ENCODE measurements at regions not wholly inside any gene's neighbourhood (a gene's known extent, or its start where the extent isn't known, plus 50 kb on each side); places are given as distances from the start of the nearest gene placed in this dataset.
"Not testable (repeated sequence)": the region's sequence is repeated elsewhere in the genome, so short reads cannot be mapped to it uniquely, and the experiment has no call there.

DNA sequence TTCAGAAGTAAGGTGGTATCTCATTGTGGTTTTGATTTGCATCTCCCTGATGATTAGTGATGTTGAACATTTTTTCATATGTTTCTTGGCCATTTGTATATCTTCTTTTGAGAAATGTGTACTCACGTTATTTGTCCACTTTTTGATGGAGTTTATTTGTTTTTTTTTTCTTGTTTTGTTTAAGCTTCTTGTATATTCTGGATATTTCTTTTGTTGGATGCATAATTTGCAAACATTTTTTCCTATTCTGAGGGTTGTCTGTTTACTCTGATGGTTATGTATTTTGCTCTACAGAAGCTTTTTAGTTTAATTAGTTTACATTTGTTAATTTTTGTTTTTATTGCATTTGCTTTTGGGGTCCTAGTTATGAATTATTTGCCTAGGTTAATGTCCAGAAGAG is 927.4 kb upstream of the LRFN5 start:
- no peak for DNase-seq

DNA sequence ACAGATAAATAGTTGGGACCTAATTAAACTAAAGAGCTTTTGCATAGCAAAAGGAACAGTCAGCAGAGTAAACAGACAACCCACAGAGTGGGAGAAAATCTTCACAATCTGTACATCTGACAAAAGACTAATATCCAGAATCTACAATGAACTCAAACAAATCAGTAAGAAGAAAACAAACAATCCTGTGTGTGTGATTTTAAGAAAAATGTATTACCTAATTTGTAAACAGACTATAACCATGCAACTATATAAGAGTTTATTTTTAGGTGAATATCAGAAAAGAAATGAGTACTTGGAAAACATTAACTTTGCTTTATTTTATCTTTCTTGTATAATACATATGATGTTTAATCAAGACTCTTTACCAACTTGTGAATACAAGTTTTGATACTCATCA is 929.5 kb upstream of the LRFN5 start:
- DNase-seq = not testable (repeated sequence)

DNA sequence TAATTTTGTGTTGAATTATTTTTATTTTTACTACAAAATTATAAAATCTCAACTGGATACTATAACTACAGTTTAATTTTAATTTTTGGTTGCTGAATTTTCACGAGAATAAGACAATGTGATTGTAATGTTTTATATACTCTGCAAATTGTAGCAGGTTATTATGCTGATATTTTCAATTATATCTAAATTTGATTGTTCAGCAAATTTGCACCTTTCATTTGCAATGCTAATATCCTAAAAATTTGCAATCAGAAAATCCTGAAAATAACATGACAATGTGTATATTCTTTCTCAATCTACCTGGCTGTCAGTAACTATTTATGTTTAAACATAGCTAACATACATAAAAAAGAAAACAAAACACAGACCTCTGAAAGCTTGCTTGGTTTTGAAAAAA is 932.2 kb upstream of the LRFN5 start:
- DNase-seq = no peak

DNA sequence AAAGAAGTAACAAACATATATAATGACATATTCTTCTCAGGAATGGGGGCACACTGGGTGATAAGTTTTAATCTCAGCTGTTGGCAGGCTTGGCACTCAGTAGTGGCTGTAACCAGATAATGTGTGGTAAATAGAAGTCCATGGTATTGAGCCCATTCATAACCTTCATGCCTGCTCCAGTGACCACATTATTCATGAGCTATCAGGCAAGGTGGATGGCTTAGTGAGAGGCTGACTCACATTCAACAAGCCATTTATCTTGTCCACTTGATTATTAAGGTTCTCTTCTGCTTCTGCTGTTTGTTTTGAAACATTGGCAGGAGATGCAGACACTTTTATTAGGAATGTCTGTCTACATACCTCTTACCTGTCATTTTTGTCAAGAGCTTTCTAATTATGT is 950.4 kb upstream of the LRFN5 start:
- no peak for DNase-seq

DNA sequence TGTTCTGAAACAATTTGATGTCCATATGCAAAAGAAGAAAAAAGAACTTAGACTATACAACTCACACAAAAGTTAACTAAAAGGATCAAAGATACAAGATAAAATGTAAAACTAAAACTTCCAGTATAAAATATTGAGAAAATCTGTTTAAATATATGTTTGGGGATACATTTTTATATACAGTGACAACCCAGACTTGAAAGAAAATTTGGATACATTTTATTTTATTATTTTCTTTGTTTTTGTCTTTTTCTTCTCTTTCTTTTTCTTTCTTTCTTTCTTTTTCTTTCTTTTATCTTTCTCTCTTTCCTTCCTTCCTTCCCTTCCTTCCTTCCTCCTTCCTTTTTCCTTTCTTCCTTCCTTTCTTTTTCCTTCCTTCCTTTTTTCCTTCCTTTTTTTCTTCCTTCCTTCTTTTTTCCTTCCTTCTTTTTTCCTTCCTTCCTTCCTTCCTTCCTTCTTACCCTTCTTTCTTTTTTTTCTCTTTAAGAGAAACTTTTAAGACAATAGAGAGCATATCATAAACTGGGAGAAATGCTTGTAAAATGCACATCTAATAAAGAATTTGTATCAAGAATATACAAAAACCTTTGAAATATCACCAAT is 954.5 kb upstream of the LRFN5 start:
- no peak for DNase-seq

DNA sequence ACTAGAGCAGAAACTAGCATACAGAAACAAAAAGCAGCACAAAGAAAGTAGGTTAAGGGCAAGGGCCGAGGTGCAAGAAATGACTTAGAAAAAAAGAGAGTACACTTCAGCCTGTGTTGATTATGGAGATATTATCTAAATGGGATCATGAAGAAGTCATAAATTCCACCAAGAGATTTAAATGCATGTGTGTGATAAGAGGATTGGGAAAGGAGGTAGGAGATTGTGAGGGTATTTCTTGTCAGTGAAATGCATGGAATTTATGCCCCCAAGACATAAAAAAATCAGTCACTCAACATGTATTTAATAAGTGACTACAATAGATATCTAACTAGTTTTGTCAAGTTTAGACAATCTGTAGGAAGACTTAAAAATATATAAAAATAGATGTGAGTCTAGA is 976.2 kb upstream of the LRFN5 start:
- no peak for DNase-seq

DNA sequence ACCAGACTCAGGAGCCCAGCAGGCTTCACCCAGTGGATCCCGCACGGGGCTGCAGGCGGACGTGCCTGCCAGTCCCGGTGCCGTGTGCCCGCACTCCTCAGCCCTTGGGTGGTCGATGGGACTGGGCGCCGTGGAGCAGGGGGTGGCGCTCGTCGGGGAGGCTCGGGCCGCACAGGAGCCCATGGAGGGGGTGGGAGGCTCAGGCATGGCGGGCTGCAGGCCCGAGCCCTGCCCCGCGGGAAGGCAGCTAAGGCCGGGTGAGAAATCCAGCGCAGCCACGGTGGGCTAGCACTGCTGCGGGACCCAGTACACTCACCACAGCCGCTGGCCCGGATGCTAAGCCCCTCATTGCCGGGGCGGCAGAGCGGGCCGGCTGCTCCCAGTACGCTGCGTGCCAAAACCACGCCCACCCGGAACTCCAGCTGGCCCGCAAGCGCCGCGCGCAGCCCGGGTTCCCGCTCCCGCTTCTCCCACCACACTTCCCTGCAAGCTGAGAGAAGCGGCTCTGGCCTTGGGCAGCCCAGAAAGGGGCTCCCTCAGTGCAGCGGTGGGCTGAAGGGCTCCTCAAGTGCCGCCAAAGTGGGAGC is 977.0 kb upstream of the LRFN5 start:
- DNase-seq = not testable (repeated sequence)

DNA sequence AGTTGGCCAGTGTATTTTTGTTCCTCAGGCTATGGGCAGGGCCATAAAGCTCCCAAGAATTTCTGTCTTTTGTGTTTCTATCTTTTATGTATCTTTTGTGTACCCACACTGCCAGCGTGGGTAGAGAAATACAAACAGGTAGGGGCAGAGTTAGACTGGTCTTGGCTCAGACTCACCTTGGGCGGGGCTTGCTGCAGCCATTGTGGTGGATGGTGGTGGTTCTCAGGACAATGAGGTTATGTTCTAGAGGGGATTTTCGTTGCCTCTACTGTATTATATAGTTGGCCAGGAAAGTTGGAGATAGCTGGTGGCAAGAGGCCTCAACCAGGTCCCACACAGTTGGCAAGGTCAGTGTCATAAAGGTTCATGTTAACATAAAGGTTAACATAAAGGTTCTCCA is 977.5 kb upstream of the LRFN5 start:
- DNase-seq = no peak

DNA sequence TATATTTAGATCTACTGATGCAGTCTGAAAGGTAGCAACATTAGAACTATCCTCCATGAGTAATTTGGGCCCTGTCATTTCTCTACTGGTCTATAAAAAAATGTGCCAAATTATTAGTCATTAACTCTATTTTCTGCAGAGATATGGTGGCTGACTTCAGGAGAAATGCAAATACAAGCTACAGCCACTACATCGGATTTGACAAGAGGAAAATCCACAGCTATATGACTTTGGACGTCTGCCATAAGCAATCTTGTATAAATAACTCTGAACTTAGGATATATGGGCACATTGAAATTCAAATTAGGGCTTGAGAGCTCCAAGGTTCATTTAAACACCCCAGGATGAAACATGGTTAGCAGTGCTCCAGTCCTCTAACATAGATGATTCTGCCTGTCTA is 983.0 kb upstream of the LRFN5 start:
- peak; percentile 18 for DNase-seq

DNA sequence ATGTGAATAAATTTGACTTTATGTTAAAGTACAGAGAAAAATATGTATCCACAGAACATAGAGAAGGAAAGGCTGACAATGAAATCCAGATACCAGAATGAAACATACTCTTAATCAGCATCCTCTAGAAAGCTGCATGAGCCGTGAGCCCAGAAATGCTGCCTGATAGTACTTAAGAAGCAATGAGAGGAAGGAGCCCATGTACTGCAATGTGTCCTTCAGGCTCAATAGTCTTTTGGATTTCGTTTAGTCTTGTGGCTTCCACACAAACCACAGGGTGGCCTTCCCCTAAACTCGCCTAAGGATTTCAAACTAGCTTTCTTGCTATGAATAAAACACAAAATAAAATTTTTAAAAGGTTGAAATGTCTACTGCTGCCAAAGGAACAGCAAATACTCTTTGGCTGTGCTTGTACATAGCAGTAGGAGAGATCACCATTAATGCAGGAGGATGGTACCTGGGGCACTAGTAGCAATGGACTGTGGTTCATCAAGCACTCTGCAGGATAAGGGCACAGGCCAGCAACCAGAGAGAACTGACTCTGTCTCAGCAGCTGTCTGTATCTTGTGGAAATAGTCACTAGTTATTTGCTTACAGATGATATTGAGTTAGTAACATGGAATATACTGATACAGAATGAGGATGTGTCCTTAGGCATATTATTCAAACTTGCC is 988.3 kb upstream of the LRFN5 start:
- no peak for DNase-seq

DNA sequence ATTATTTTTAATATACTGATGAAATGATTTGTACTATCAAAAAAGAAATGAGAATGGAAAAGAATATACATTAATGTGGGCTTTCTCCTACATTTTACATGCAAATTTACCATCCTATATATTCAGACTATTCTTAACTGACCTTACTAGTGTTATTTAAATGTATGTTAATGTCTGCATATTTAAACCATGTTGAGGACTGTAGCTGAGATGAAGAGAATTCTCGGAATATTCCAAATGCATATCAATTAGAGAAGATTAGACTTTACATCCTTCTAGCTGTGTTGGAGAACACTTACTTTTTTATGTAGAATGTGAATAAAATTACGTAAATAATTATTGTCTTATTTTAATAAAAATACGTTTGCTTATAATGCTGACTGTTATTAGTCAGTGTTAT is 990.1 kb upstream of the LRFN5 start:
- DNase-seq = no peak

DNA sequence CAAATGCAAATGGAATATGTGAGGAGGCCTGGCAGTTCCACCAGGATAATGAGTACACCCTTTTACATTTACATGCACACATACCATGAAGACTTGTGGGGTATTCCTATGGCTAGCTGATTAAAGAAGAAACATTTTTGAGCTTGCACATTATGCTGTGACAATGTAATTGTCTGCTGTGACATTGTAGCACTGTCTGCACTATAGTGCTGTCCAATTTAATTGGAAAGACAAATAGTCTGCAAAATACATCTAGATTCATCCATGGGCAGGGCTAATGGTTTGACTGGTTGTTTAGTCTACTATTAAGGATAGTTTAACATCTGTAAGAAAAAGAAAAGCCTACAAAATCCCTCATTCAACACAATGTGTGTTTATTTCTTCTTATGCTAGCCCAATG is 1005.6 kb upstream of the LRFN5 start:
- DNase-seq = no peak

DNA sequence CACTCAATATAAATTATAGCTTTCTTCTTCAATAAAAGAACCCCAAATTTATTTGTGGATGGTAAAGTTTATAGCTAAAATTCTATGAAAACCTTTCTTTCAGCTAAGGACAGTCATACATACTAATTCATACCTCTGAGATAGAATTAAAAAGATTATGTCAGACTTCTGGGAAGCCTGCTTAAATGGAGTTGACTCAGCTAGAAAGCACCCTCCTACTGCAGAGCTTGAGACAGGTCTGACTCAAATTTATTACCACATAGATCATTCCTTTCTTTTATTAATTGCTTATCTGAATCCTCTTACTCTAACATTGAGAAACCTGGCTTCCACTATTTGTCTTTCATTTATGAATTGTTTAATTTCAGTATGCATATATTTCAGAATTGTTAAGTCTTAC is 1007.0 kb upstream of the LRFN5 start:
- no peak for DNase-seq

DNA sequence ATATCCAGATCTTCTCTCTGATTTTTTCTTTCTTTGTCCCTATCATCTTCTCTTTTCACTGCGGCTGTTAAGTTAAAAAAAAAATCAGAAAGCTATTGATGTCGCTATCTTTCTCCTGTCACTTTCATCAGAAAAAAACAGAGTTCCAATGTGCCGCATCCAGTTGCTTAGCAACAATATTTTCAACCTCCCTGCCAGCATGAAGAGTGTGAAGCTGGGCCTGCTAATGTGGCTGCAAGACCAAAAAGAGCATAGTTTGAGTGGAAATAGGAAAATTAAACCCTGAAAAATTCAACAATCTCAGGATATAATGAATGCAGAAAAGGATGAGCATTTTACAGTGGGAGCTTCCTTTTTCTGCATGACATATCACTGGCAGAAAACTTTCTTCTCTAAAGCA is 1025.4 kb upstream of the LRFN5 start:
- no peak for DNase-seq

DNA sequence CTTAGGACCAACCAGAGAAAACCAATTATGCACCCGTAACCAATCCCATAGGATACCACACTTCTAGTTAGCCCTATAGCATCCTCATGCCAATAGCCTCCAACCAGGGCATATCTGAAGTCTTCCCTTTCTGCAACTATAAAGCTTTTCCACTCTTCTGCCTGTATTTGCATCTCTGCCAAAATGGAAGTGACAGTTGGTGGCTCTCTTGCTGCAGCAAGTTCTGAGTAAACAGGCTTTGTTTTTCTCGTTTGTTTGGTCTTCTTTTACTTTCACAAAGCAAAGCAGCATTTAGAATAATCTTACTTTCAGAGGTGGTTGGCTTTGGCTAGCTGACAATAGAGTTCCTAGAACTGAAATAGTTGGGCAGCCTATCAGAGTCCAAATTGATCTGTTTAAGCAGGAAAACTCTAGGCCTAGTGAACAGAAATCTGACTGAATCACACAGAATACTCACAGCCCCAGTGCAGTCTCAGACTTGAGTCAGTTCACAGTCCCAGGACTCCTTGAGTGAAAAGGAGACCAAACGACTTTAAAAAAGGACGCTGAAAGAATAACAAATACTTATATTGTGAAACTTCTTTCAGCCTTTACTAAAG is 1029.7 kb upstream of the LRFN5 start:
- no peak for DNase-seq

DNA sequence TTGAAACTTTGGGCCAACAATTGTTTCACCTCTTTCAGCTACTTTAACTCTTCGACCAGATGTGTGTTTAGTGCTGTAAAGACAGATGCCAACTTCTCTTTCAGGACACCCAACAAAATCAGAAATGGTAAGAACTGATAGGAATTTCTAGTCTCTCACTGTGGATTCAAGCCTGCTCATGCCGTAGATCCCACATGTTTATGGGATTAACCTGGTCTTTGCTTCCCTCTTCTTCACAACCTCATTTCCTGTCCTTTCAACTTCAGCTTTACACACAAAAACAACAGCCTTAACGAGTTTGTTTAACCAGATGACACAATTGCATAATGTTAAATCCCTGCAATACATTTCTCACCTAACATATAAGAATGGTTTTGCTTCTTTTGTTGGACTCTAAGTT is 1031.9 kb upstream of the LRFN5 start:
- DNase-seq = no peak

DNA sequence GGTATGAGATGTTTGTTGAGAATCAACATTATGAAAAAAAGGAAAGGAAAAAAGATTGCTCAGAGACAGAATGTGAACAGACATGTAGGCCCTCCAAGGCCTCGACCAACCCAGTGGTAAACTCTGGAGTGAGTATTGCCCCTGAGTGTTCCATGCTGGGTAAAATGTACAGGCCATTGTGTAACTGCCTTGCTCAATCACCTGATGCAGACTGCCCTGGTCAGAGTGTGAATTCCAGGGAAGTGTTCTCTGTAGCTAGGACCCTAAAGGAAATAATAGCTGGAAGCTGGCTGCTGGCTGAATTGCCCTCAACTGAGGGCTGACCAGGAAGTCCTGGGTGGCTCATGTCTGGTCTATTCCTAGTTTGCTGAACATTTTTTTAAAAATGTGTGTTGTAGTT is 1081.4 kb upstream of the LRFN5 start:
- no peak for DNase-seq

DNA sequence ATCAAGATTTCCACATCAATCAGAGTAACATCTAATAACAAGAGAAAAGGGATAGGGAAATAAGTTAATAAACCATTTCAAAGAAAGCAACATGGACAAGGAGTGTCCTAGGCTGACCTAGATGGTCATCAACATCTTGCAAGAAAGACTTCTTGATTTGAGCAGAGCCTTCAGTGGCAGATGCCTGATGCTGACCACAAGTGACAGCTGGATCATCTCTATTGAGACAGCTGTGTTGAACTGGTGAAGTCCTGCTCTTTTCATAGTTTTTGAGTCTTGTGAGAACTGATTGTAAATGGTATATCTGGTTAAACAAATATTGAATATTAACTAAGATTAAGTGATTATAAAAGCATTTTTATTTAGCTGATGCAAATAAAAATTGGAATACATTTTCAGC is 1083.6 kb upstream of the LRFN5 start:
- DNase-seq = no peak

DNA sequence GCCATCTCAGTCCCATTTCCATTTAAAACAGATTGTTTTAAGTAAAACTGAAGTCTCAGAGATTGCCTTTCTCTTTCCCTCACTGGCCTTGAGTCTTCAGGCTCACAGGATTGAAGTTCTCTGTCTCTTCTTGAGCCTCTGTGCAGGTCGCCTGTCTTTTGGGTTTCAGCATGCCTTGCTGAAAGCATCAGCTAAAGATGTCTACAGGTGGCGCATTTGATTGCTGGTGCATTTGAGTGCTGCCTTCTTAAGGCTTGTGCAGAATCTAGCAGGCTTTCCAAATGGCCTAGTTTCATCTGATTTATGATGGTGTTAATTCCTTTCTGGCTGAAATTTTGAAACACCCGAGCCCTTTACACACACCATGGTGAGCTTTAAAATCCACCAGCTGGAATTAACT is 1062.2 kb upstream of the FBXO33 start:
- DNase-seq = no peak

DNA sequence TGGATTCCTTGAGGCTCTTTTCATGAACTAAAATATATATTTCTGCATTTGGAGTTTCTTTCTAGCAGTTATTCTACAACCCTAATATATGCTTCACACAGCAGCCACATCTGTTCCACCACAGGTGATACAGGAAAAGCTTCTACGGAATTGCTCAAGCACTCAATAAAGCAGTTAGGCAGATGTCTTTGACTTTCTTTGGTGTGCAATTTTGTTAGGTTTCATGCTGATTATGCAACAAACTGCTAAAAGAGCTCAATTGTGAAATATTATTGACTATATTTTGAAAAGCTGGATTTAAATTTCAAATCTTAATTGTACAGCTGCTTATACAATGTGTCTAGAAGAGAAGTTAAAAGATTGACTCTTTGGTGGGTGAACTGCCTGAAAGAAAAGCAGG is 1055.6 kb upstream of the FBXO33 start:
- DNase-seq = no peak

DNA sequence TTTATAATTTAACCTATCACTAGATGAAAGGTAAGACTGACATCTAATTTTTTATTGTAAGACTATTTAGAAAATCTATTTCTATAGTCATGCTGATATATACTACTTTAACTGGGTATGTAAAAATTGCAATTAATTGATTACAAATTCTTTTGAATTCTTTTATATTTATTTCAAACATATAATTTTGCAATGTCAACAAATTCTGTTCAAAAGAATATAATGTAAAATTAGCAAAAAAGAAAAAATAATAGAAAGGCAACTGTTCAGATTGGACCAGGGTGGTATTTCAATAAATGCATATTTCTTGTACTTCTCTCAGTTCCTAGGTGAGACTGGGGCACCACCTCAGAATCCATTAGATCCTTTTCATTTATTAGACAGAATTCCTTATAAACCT is 1053.5 kb upstream of the FBXO33 start:
- no peak for DNase-seq

DNA sequence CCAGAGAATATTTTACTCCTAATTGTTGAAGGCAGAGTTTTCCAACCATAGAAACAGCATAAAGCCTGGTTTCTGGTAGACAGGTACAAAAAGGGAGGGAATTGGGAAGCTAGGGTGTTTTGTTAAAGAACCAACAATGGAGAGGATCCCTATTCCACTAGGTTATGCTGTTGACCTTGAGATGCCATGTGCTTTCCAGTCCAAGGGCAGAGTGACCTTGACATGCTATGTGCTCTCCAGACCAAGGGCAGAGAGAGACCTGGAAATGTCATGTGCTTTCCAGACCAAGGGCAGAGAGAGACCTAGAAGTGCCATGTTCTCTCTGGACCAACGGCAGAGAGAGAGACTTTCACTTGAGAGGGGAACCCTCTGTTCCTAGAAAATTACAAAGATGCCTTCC is 1043.8 kb upstream of the FBXO33 start:
- no peak for DNase-seq

DNA sequence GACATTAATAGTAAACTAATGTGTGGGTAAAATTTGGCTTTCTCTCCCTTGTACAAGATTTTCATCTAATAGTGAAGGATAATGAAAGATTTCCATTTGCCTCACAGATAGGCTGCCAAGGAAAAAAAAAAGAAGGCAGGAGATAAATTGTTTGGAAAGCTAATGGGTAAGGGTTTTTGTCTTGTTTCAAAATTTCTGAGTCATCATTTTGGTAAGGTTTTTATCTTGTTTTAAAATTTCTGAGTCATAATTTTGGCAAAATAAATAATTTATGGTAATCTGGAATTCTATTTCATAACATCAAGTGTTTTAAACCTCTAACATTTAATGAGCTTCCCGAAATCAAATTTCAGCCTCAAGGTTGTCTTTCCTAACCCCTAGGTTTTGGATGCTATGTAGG is 1035.7 kb upstream of the FBXO33 start:
- no peak for DNase-seq

DNA sequence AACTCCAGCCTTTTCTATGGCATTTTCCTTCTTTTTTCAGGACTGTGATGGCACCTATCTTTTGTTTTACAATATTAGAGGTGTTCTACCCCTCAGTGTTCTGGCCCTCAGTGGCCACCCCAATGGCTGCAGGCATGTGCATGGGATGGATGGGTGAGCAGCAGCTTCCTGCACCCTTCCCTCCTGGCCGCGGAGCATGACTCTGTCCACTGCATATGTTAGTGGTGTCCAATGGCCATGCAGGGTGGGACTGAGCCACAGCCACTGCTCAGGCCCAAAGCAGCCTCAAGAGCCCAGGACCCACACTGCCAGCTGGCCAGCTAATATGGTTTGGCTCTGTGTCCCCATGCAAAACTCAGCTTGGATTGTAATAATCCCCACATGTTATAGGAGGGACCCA is 1032.3 kb upstream of the FBXO33 start:
- DNase-seq = no peak

DNA sequence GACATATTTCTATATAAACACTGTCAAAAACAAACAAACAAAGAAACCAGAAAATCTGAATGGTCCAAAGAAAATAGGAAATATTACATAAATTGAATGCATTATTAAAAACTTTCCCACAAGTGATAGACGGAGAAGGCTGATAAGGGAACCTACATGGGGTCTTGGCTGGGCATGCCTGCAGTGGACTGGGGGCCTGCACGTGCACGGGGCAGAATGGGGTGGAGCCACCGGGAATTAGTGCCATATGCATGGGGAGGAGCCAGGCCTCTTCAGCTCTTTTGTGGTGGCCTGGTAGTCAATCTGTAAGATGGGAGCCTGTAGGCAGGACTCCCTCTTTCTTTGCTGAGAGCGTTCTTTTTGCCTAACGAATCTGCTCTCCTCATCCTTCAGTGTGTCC is 1031.7 kb upstream of the FBXO33 start:
- no peak for DNase-seq
